ENCODE measurements at regions not wholly inside any gene's neighbourhood (a gene's known extent, or its start where the extent isn't known, plus 50 kb on each side); places are given as distances from the start of the nearest gene placed in this dataset.
A peak's percentile ranks its signal among the peaks of the same experiment; 100 is the strongest.

DNA sequence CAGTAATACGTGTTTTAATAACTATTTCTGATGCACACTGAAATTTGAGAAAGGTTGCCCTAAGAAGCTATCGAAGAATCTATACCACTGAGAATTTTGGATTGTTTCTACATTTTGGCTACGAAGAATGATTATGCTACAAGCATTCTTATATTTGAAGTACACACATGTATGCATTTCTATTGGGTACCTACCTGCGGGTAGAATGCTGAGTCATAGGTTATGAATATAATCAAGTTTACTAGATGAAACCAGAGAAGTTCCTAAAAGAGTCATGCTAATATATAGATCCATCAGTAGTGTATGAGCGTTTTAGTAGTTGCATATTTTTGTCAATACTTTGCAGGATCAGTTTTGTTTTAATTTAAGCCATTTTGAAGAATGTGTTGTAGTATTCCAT is 62.0 kb upstream of the PCDH20 start:
- TF ChIP-seq, protein P1, sequence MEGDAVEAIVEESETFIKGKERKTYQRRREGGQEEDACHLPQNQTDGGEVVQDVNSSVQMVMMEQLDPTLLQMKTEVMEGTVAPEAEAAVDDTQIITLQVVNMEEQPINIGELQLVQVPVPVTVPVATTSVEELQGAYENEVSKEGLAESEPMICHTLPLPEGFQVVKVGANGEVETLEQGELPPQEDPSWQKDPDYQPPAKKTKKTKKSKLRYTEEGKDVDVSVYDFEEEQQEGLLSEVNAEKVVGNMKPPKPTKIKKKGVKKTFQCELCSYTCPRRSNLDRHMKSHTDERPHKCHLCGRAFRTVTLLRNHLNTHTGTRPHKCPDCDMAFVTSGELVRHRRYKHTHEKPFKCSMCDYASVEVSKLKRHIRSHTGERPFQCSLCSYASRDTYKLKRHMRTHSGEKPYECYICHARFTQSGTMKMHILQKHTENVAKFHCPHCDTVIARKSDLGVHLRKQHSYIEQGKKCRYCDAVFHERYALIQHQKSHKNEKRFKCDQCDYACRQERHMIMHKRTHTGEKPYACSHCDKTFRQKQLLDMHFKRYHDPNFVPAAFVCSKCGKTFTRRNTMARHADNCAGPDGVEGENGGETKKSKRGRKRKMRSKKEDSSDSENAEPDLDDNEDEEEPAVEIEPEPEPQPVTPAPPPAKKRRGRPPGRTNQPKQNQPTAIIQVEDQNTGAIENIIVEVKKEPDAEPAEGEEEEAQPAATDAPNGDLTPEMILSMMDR (IDR thresholded peaks at IDR 0.05): no peak
- H3K27ac ChIP-seq: no peak overlapping the region

DNA sequence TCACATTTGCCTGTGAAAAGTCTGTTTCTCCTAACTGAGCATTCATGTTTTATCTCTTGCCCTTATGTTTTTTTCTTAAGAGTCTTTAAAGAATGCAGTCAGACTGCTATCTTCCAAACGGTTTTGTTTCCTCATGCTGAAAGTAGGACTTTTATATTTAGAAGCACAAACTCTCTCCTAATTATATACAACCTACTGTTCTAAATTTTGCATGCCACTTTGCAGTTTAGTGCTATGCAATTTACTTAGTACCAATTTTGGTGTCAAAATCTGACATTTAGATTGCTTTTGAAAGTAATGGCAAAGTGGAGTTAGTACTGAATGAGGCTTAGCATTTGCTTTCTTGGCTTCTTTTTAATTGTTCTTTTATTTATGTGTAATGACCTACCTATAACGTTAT is 55.1 kb upstream of the PCDH20 start:
- no peak for DNase-seq (ENCODE audit: low spot score)

More for the DNA sequence above, 62.0 kb upstream of the PCDH20 start:
- peaks cover 0 to 3% of the 10 kb centered on the region in 2 donors for H3K9me3 ChIP-seq
- H3K36me3 ChIP-seq: no peaks in the 10 kb centered on the region
- no peaks in the 10 kb centered on the region for H3K4me1 ChIP-seq
- H3K27me3 ChIP-seq: no peaks in the 10 kb centered on the region
- no peak for DNase-seq (ENCODE audit: low spot score)
- no peak overlapping the region for H3K4me3 ChIP-seq

DNA sequence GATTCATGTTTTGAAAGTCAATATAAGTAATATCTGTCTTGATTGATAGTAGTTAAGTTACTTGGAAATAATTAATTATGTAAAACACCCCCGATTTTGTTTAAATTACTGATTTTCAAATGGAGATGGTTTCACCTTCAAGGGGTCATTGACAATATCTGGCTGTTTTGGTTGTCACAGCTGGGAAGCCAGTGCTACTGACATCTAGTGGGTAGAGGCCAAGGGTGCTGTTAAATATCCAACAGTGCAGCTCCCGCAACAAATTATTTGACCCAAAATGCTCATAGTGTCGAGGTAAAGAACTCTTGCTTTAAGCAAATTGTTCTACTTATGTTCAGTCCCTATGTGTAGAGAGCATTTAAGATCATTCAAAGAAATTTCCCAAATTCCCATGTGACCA is 50.6 kb upstream of the PCDH20 start:
- Histone ChIP-seq H3K4me3 (no peak overlapping the region), H3K4me1 (no peaks in the 10 kb centered on the region), H3K9me3 (no peaks in the 10 kb centered on the region), H3K27ac (no peak overlapping the region), H3K27me3 (no peaks in the 10 kb centered on the region), H3K36me3 (no peaks in the 10 kb centered on the region)
- DNase-seq (ENCODE audit: low spot score): no peak
- TF ChIP-seq, protein P1 (IDR thresholded peaks at IDR 0.05): peak in 1 of 2 donors; percentile 28

More for the DNA sequence above, 55.1 kb upstream of the PCDH20 start:
- Histone ChIP-seq H3K9me3 (no peaks in the 10 kb centered on the region), H3K4me3 (no peak overlapping the region), H3K36me3 (no peaks in the 10 kb centered on the region), H3K27me3 (no peaks in the 10 kb centered on the region), H3K27ac (no peak overlapping the region), H3K4me1 (no peaks in the 10 kb centered on the region)
- TF ChIP-seq, protein P1 (IDR thresholded peaks at IDR 0.05): no peak

MicroRNAs encoded in the stretch of these regions (microRNA counts, 767-probe panel; counts per million panel counts)
- 0 to 1,767 counts per million in 2 donors for microRNA hsa-miR-548x-3p

Small RNA genes lying in the stretch of these regions (microRNA-seq; reads per million reads assigned to microRNA genes)
- 0 to 0.71 reads per million in 2 donors for gene MIR4704 (ENCODE audit: borderline number of aligned reads in 2 of 2, borderline replicate concordance in 1 of 2)
- gene MIR548X2 (ENCODE audit: borderline number of aligned reads in 2 of 2, borderline replicate concordance in 1 of 2): 0 reads per million in 2 donors
